ENCODE measurements at regions not wholly inside any gene's neighbourhood (a gene's known extent, or its start where the extent isn't known, plus 50 kb on each side); places are given as distances from the start of the nearest gene placed in this dataset.

- no peaks in the 10 kb centered on the region for H3K9me3 ChIP-seq (ENCODE audit: control insufficient read depth, insufficient read depth, low read length)
- Mint-ChIP-seq H3K36me3 (no peaks in the 10 kb centered on the region), H3K9me3 (no peaks in the 10 kb centered on the region), H3K4me3 (no peak overlapping the region), H3K27me3 (ENCODE audit: low read depth in 2 of 2) (peaks cover 0 to 12% of the 10 kb centered on the region in 2 donors), H3K4me1 (no peaks in the 10 kb centered on the region), H3K27ac (no peak overlapping the region)
- WGBS (ENCODE audit: insufficient coverage), result 83% methylated on average over 7 of the region's 8 CpGs
- no peaks in the 10 kb centered on the region for H3K36me3 ChIP-seq (ENCODE audit: control insufficient read depth, insufficient read depth, low read length)
- intact Hi-C loops (cut with micrococcal nuclease), result no loop called here
- no peak overlapping the region for H3K4me3 ChIP-seq (ENCODE audit: low read length)
- no peaks in the 10 kb centered on the region for H3K4me1 ChIP-seq (ENCODE audit: control insufficient read depth, insufficient read depth, low read length)
- TF ChIP-seq, protein P1, sequence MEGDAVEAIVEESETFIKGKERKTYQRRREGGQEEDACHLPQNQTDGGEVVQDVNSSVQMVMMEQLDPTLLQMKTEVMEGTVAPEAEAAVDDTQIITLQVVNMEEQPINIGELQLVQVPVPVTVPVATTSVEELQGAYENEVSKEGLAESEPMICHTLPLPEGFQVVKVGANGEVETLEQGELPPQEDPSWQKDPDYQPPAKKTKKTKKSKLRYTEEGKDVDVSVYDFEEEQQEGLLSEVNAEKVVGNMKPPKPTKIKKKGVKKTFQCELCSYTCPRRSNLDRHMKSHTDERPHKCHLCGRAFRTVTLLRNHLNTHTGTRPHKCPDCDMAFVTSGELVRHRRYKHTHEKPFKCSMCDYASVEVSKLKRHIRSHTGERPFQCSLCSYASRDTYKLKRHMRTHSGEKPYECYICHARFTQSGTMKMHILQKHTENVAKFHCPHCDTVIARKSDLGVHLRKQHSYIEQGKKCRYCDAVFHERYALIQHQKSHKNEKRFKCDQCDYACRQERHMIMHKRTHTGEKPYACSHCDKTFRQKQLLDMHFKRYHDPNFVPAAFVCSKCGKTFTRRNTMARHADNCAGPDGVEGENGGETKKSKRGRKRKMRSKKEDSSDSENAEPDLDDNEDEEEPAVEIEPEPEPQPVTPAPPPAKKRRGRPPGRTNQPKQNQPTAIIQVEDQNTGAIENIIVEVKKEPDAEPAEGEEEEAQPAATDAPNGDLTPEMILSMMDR (IDR thresholded peaks at IDR 0.05), result no peak
- DNase-seq, result no peak
- H3K27me3 ChIP-seq (ENCODE audit: control insufficient read depth, insufficient read depth, low read length), result no peaks in the 10 kb centered on the region
- ATAC-seq, result no peak
- H3K27ac ChIP-seq (ENCODE audit: low read length), result no peak overlapping the region
Measured at GRCh38 chr2:191782351-191782750, 64.5 kb downstream of the CAVIN2 start.

DNA sequence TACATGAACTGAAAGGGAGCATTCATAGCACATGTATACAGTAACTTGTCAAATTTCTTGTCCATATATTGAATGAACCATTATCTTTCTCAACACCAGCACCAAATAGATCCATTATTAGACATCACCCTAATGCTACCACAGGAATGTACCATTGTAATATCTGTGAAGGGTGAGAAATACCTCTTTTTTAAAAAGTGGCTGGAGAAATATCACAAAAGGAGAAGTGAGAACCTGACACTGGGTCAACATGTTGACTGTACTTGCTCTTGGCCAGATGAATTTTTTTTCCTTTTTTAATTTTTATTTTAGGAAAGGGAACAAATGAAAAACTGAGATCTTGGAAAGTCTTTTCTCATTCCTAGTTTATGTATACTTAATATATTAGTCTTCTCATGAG is 63.5 kb downstream of the CAVIN2 start:
- intact Hi-C loops (cut with micrococcal nuclease), result no loop called here
- no peaks in the 10 kb centered on the region for H3K36me3 Mint-ChIP-seq
- no peak overlapping the region for H3K27ac Mint-ChIP-seq
- peaks cover 3 to 16% of the 10 kb centered on the region in 2 donors for H3K27me3 Mint-ChIP-seq (ENCODE audit: low read depth in 2 of 2)
- DNase-seq (no peak), ATAC-seq (no peak)
- H3K4me3 Mint-ChIP-seq, result no peak overlapping the region
- Histone ChIP-seq H3K4me3 (ENCODE audit: low read length) (no peak overlapping the region), H3K9me3 (ENCODE audit: control insufficient read depth, insufficient read depth, low read length) (no peaks in the 10 kb centered on the region), H3K4me1 (ENCODE audit: control insufficient read depth, insufficient read depth, low read length) (no peaks in the 10 kb centered on the region), H3K27me3 (ENCODE audit: control insufficient read depth, insufficient read depth, low read length) (no peaks in the 10 kb centered on the region), H3K27ac (ENCODE audit: low read length) (no peak overlapping the region), H3K36me3 (ENCODE audit: control insufficient read depth, insufficient read depth, low read length) (no peaks in the 10 kb centered on the region)
- no peaks in the 10 kb centered on the region for H3K4me1 Mint-ChIP-seq
- TF ChIP-seq, protein P1 (IDR thresholded peaks at IDR 0.05), result no peak
- H3K9me3 Mint-ChIP-seq, result no peaks in the 10 kb centered on the region
